ENCODE measurements at regions not wholly inside any gene's neighbourhood (a gene's known extent, or its start where the extent isn't known, plus 50 kb on each side); places are given as distances from the start of the nearest gene placed in this dataset.

GRCh38 chr2:240219208-240219890, 78.9 kb upstream of the OTOS start:
- no peak for TF ChIP-seq EZH2 (IDR thresholded peaks at IDR 0.05; ENCODE audit: insufficient read depth, poor library complexity, severe bottlenecking)
- no peak for TF ChIP-seq EZH2phosphoT487 (IDR thresholded peaks at IDR 0.05; ENCODE audit: insufficient read depth, low read depth)

Data from GM23248 (cell line).